Skeletal muscle satellite cell (primary cell): ENCODE measurements at regions not wholly inside any gene's neighbourhood (a gene's known extent, or its start where the extent isn't known, plus 50 kb on each side); places are given as distances from the start of the nearest gene placed in this dataset.
"Not testable (repeated sequence)": the region's sequence is repeated elsewhere in the genome, so short reads cannot be mapped to it uniquely, and the experiment has no call there.

ENCODE experiments used
- H3K27me3 ChIP-seq: 2 replicates; pipeline ENCODE4 v1.7.0; 2013; ENCODE audit warnings: low read length; ENCODE audit not compliant: control insufficient read depth, insufficient read depth
- H3K36me3 ChIP-seq: 2 replicates; pipeline ENCODE4 v1.7.0; 2013; ENCODE audit warnings: mild to moderate bottlenecking, control low read depth, low read length; ENCODE audit not compliant: insufficient read depth
- H3K4me1 ChIP-seq: 2 replicates; pipeline ENCODE4 v1.7.0; 2013; ENCODE audit warnings: low read length; ENCODE audit not compliant: control insufficient read depth, insufficient read depth
- H3K4me2 ChIP-seq: 2 replicates; pipeline ENCODE4 v1.7.0; 2013; ENCODE audit warnings: mild to moderate bottlenecking, low read length
- H3K4me3 ChIP-seq: 2 replicates; pipeline ENCODE4 v1.7.0; 2013; ENCODE audit warnings: low read length
- H3K9ac ChIP-seq: 2 replicates; pipeline ENCODE4 v1.7.0; 2013; ENCODE audit warnings: mild to moderate bottlenecking, low read depth, low read length, moderate library complexity
- H3K9me3 ChIP-seq: replicated peaks from 2 replicates; pipeline ENCODE4 v1.7.0; 2013; ENCODE audit warnings: mild to moderate bottlenecking, control low read depth, low read length

- Histone ChIP-seq H3K36me3 (no peaks in the 10 kb centered on the region), H3K4me3 (no peak overlapping the region), H3K4me2 (no peak overlapping the region), H3K9me3 (no peaks in the 10 kb centered on the region), H3K4me1 (no peaks in the 10 kb centered on the region), H3K27me3 (peaks cover 17% of the 10 kb centered on the region), H3K9ac (no peak overlapping the region)
These were observed 113.1 kb upstream of the ZBED5 start for GRCh38 chr11:10970926-10971325.

GRCh38 chr11:10969387-10969786, 111.5 kb upstream of the ZBED5 start:
- no peak overlapping the region for H3K4me2 ChIP-seq
- no peak overlapping the region for H3K4me3 ChIP-seq
- no peaks in the 10 kb centered on the region for H3K9me3 ChIP-seq
- peaks cover 3% of the 10 kb centered on the region for H3K27me3 ChIP-seq
- no peak overlapping the region for H3K9ac ChIP-seq
- H3K36me3 ChIP-seq = no peaks in the 10 kb centered on the region
- H3K4me1 ChIP-seq = no peaks in the 10 kb centered on the region

GRCh38 chr11:10956884-10957283, 99.0 kb upstream of the ZBED5 start:
- H3K27me3 ChIP-seq = peaks cover 62% of the 10 kb centered on the region
- not testable (repeated sequence) for H3K4me1 ChIP-seq, H3K9ac ChIP-seq

GRCh38 chr11:10955616-10956015, 97.8 kb upstream of the ZBED5 start:
- Histone ChIP-seq H3K4me1 (no peaks in the 10 kb centered on the region), H3K27me3 (peaks cover 52% of the 10 kb centered on the region), H3K4me2 (no peak overlapping the region), H3K36me3 (no peaks in the 10 kb centered on the region), H3K4me3 (no peak overlapping the region), H3K9me3 (no peaks in the 10 kb centered on the region), H3K9ac (no peak overlapping the region)

More at GRCh38 chr11:10956884-10957283, 99.0 kb upstream of the ZBED5 start:
- not testable (repeated sequence) for H3K4me2 ChIP-seq, H3K9me3 ChIP-seq, H3K4me3 ChIP-seq, H3K36me3 ChIP-seq

- Histone ChIP-seq H3K36me3 (no peaks in the 10 kb centered on the region), H3K9ac (no peak overlapping the region), H3K4me3 (no peak overlapping the region), H3K27me3 (peaks cover 41% of the 10 kb centered on the region), H3K4me1 (no peaks in the 10 kb centered on the region), H3K4me2 (no peak overlapping the region), H3K9me3 (no peaks in the 10 kb centered on the region)
These were observed 96.3 kb upstream of the ZBED5 start for GRCh38 chr11:10954184-10954583.

- Histone ChIP-seq H3K9me3 (no peaks in the 10 kb centered on the region), H3K4me3 (no peak overlapping the region), H3K9ac (no peak overlapping the region), H3K4me1 (no peaks in the 10 kb centered on the region), H3K27me3 (peaks cover 28% of the 10 kb centered on the region), H3K4me2 (no peak overlapping the region), H3K36me3 (no peaks in the 10 kb centered on the region)
These were observed 95.0 kb upstream of the ZBED5 start for GRCh38 chr11:10952872-10953271.

GRCh38 chr11:10947935-10948334, 90.1 kb upstream of the ZBED5 start:
- not testable (repeated sequence) for H3K4me3 ChIP-seq, H3K36me3 ChIP-seq, H3K4me2 ChIP-seq, H3K4me1 ChIP-seq, H3K9me3 ChIP-seq, H3K9ac ChIP-seq
- peaks cover 18% of the 10 kb centered on the region for H3K27me3 ChIP-seq

- no peak overlapping the region for H3K4me3 ChIP-seq
- peaks cover 18% of the 10 kb centered on the region for H3K27me3 ChIP-seq
- H3K9ac ChIP-seq = no peak overlapping the region
- H3K9me3 ChIP-seq = no peaks in the 10 kb centered on the region
- no peaks in the 10 kb centered on the region for H3K36me3 ChIP-seq
- H3K4me2 ChIP-seq = no peak overlapping the region
- H3K4me1 ChIP-seq = no peaks in the 10 kb centered on the region
These were observed 88.2 kb upstream of the ZBED5 start for GRCh38 chr11:10946072-10946471.

GRCh38 chr11:10945196-10945595, 87.3 kb upstream of the ZBED5 start:
- Histone ChIP-seq H3K9me3 (no peaks in the 10 kb centered on the region), H3K36me3 (no peaks in the 10 kb centered on the region), H3K9ac (no peak overlapping the region), H3K4me3 (no peak overlapping the region), H3K4me1 (no peaks in the 10 kb centered on the region), H3K27me3 (peaks cover 14% of the 10 kb centered on the region), H3K4me2 (no peak overlapping the region)

- no peak overlapping the region for H3K9ac ChIP-seq
- H3K4me3 ChIP-seq = no peak overlapping the region
- no peak overlapping the region for H3K4me2 ChIP-seq
- H3K4me1 ChIP-seq = no peaks in the 10 kb centered on the region
- H3K9me3 ChIP-seq = no peaks in the 10 kb centered on the region
- H3K27me3 ChIP-seq = peaks cover 14% of the 10 kb centered on the region
- H3K36me3 ChIP-seq = no peaks in the 10 kb centered on the region
These were observed 86.1 kb upstream of the ZBED5 start for GRCh38 chr11:10943968-10944367.

- Histone ChIP-seq H3K36me3 (no peaks in the 10 kb centered on the region), H3K9ac (no peak overlapping the region), H3K4me1 (no peaks in the 10 kb centered on the region), H3K9me3 (no peaks in the 10 kb centered on the region), H3K27me3 (peaks cover 14% of the 10 kb centered on the region), H3K4me3 (no peak overlapping the region), H3K4me2 (no peak overlapping the region)
These were observed 84.8 kb upstream of the ZBED5 start for GRCh38 chr11:10942620-10943019.

GRCh38 chr11:10941871-10942270, 84.0 kb upstream of the ZBED5 start:
- H3K9me3 ChIP-seq = no peaks in the 10 kb centered on the region
- H3K4me2 ChIP-seq = no peak overlapping the region
- no peak overlapping the region for H3K4me3 ChIP-seq
- H3K4me1 ChIP-seq = no peaks in the 10 kb centered on the region
- peaks cover 14% of the 10 kb centered on the region for H3K27me3 ChIP-seq
- no peaks in the 10 kb centered on the region for H3K36me3 ChIP-seq
- no peak overlapping the region for H3K9ac ChIP-seq
